NCI-H2171 treated with DMSO at 0.1 percent for 48 hours (cell line): ENCODE measurements at regions not wholly inside any gene's neighbourhood (a gene's known extent, or its start where the extent isn't known, plus 50 kb on each side); places are given as distances from the start of the nearest gene placed in this dataset.
"Not testable (repeated sequence)": the region's sequence is repeated elsewhere in the genome, so short reads cannot be mapped to it uniquely, and the experiment has no call there.

ENCODE experiments used
- DNase-seq: peaks from one replicate; lab custom pipeline; 2025; lab: John Stamatoyannopoulos, UW

GRCh38 chr14:105734241-105734640 is 207.9 kb downstream of the TMEM121 start:
- not testable (repeated sequence) for DNase-seq

- not testable (repeated sequence) for DNase-seq
These were observed 209.9 kb downstream of the TMEM121 start for GRCh38 chr14:105736331-105736730.

DNA sequence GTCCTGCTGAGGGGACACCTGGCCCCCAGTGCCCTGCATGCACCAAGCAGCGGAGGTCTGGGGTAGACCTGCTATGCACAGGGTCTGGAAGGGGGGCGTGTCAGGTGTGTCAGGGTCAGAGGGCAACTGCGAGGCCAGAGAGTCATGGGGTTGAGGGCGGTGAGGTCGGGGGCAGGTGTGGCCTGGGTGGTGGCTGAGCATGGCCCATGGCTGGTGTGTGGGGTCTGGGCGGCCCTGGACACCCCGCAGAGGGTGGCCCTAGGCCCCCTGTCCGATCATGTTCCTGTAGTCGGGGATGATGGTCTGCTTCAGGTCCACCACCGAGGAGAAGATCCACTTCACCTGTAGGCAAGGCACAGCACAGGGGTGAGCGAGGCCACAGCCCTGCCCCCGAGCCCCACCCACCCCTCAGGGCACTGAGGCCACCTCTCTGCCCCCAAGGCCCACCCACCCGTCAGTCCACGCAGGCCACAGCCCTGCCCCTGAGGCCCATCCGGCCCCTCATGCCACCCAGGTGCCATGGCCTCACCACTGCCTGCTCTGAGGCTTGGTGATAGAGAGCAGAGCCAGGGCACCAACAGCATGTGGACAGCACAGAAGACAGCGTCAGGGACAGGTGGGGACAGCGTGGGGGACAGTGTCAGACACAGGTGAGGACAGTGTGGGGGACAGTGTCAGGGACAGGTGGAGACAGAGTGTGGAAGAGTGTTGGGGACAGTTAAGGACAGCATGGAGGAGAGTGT is 211.3 kb downstream of the TMEM121 start:
- DNase-seq, result no peak

DNA sequence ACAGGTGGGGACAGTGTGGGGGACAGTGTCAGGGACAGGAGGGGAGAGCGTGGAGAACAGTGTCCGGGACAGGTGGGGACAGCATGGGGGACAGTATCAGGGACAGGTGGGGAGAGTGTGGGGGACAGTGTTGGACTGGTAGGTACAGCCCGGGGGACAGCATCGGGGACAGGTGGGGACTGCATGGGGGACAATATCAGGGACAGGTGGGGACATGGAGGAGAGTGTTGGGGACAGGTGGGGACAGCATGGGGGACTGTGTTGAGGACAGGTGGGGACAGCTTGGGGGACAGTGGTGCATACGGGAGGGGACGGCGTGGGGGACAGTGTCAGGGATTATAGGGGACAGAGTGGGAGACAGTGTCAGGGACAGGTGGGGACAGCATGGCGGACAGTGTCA is 212.3 kb downstream of the TMEM121 start:
- DNase-seq, result no peak

DNA sequence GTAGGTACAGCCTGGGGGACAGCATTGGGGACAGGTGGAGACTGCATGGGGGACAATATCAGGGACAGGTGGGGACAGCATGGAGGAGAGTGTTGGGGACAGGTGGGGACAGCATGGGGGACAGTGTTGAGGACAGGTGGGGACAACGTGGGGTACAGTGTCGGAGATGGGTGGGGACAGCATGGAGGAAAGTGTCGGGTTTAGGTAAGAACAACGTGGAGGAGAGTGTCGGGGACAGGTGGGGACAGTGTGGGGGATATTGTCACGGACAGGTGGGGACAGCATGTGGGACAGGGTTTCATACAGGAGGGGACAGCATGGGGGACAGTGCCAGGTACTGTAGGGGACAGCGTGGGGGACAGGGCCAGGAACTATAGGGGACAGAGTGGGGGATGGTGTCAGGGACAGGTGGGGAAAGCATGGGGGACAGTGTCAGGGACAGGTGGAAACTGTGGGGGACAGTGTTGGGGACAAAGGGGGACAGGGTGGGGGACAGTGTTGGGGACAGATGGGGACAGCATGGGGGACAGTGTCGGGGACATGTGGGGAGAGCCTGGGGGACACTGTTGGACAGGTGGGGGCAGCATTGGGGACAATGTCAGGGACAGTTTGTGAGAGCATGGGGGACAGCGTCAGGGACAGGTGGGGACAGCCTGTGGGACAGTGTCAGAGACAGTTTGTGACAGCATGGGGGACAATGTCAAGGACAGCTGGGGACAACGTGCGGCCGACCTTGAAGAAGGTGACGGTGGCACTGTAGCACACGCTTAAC is 213.1 kb downstream of the TMEM121 start:
- no peak for DNase-seq

- DNase-seq, result not testable (repeated sequence)
These were observed 213.9 kb downstream of the TMEM121 start for GRCh38 chr14:105740272-105740671.

DNA sequence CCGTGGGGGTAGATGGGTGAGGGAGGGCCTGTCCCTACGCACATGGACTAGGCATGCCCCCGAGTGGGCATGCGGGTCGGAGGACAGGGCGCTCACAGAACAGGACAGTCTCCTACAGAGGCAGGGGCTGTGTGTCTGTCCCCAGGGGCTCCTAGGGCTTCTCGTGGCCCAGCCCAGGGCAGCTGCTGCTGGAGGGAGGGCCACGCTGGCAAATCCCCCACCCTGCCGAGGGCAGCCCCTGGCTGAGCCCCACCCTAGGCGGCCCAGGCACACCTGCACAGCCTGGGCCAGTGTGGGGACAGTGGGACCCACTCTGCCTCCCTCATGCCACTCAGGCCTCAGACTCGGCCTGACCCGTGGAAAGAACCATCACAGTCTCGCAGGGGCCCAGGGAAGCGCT is 214.6 kb downstream of the TMEM121 start:
- not testable (repeated sequence) for DNase-seq

GRCh38 chr14:105741707-105742530 is 215.5 kb downstream of the TMEM121 start:
- DNase-seq, result not testable (repeated sequence)

- DNase-seq, result no peak
These were observed 216.1 kb downstream of the TMEM121 start for GRCh38 chr14:105742531-105742848.

DNA sequence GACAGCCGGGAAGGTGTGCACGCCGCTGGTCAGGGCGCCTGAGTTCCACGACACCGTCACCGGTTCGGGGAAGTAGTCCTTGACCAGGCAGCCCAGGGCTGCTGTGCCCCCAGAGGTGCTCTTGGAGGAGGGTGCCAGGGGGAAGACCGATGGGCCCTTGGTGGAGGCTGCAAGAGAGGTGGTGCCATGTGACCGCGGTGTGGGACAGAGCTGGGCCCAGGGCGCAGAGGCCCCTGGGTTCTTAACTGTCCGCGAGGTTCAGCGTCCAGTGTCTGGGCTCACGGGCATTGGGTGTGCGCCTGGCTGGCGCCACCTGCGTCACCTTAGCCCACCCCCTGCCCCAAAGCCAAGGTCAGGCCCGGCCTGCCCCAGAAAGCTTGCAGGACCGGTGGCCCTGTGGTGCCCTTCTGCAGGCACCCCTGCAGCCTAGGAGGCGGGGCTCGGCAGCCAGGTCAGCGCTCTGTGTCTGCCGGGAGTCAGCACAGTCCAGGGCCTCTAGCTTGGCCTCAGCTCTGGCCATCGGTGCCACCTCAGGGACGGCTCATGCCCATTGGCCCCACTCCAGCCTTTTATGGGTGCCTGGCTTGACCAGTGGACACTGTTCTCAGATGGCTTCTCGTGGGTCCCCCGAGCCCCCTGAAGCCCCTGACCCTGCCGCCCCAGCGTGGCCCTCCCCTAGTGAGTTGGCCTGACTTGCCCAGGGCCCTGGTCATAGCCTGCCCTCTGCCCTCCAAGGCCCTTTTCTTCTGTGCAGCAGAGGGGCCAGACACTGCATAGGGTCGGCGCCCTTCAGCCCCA is 216.7 kb downstream of the TMEM121 start:
- DNase-seq, result not testable (repeated sequence)

DNA sequence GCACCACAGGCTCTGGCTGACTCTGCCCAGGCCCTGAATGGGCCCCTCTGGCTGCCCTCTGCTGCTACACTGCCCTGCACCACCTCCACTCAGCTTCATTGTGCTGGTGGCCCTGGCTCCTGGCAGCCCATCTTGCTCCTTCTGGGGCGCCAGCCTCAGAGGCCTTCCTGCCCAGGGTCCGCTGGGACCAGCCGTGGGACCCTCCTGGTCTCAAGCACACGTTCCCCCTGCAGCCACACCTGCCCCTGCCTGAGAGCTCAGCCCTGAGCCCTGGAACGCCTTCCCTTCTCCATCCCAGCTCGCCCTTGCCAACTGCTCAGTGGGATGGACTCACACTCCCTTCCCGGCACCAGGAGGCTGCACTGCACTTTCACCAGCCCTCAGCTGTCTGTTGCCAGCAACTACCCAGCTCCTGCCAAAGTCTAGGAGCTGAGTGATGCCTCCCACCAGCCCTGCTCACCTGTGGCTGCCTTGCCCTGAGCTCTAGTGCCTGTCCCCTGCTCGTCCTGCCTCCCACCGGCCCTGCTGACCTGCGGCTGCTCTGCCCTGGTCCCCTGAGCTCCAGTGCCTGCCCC is 217.9 kb downstream of the TMEM121 start:
- not testable (repeated sequence) for DNase-seq

DNA sequence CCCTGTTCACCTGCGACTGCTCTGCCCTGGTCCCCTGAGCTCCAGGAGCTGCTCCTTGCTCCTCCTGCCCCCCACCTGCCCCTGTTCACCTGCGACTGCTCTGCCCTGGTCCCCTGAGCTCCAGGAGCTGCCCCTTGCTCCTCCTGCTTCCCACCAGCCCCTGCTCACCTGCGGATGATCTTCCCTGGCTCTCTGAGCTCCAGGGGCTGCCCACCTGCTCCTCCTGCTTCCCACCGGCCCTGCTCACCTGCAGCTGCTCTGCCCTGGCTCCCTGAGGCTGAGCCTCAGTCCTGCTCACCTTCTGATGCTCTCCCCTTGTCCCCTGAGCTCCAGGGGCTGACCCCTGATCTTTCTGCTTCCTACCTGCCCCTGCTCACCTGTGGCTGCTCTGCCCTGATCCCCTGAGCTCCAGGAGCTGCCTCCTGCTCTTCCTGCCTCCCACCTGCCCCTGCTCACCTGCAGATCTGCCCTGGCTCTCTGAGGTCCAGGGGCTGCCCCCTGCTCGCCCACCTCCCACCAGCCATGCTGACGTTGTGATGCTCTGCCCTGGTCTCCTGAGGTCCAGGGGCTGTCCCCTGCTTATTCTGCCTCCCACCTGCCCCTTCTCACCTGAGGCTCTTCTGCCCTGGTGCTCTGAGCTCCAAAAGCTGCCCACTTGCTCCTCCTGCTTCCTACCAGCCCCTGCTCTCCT is 219.2 kb downstream of the TMEM121 start:
- DNase-seq, result no peak

DNA sequence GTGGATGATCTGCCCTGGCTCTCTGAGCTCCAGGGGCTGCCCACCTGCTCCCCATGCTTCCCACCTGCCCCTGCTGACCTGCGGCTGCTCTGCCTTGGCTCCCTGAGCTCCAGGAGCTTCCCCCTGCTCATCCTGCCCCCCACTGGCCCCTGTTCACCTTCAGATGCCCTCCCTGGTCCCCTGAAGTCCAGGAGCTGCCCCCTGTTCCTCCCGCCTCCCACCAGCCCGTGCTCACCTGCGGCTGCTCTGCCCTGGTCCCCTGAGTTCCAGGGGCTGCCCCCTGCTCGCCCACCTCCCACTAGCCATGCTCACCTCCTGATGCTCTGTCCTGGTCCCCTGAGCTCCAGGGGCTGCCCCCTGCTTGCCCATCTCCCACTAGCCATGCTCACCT is 219.7 kb downstream of the TMEM121 start:
- DNase-seq, result no peak

- DNase-seq, result not testable (repeated sequence)
These were observed 220.6 kb downstream of the TMEM121 start for GRCh38 chr14:105746800-105747502.

DNA sequence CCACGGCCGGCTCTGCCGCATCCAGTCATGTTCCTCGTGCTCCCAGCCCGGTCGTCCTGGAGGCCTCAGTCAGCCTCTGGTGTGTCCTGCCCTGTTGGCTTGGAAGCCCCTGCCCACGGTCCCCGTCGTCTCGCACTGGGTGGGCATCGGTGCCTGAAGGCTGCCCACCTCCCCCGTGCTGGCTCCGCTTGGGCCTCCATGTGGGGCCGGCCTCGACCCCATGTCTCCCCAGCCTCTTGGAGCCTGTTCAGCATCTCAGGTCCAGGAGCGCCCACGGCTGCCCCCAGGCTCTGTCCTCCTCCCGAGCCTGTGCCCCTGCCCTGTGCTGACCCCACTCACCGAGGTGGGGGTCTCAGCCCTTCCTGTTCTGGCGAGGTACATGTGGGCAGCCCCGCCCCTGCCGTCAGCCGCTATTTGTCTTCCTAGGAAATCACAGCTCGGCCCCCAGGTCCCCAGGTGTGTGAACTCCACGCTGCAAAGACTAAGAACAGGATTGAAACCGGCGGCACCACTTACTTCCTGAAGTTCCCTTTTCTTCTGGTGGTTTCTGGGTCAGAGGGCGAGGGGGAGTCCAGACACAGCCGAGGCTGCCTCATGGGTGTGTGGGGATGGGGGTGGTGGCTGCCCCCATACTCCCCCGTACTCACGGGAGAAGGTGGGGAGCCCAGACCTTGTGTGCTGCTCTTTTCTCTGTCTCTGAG is 221.3 kb downstream of the TMEM121 start:
- DNase-seq, result not testable (repeated sequence)

- peak; percentile 73 for DNase-seq
These were observed 221.8 kb downstream of the TMEM121 start for GRCh38 chr14:105748204-105748578.

GRCh38 chr14:105748710-105749109 is 222.3 kb downstream of the TMEM121 start:
- not testable (repeated sequence) for DNase-seq

GRCh38 chr14:105749870-105750541 is 223.6 kb downstream of the TMEM121 start:
- not testable (repeated sequence) for DNase-seq

- not testable (repeated sequence) for DNase-seq
These were observed 224.9 kb downstream of the TMEM121 start for GRCh38 chr14:105751291-105751751.
